Inflammatory macrophage treated with lipopolysaccharide for 4 hours (primary cell): ENCODE measurements at regions not wholly inside any gene's neighbourhood (a gene's known extent, or its start where the extent isn't known, plus 50 kb on each side); places are given as distances from the start of the nearest gene placed in this dataset.
"Not testable (repeated sequence)": the region's sequence is repeated elsewhere in the genome, so short reads cannot be mapped to it uniquely, and the experiment has no call there.

Source experiments
- DNase-seq: peaks from one replicate; pipeline ENCODE4 v3.0.0-alpha.2; 2020

- DNase-seq, result no peak
These were observed 298.5 kb upstream of the PROX1 start for GRCh38 chr1:213689260-213689659.

- no peak for DNase-seq
These were observed 297.3 kb upstream of the PROX1 start for GRCh38 chr1:213690341-213690917.

- DNase-seq, result no peak
These were observed 295.5 kb upstream of the PROX1 start for GRCh38 chr1:213692321-213692720.

- DNase-seq, result no peak
These were observed 293.9 kb upstream of the PROX1 start for GRCh38 chr1:213693864-213694263.

- DNase-seq, result no peak
These were observed 290.5 kb upstream of the PROX1 start for GRCh38 chr1:213697192-213697802.

- DNase-seq, result no peak
These were observed 289.6 kb upstream of the PROX1 start for GRCh38 chr1:213698092-213698702.

- no peak for DNase-seq
These were observed 285.1 kb upstream of the PROX1 start for GRCh38 chr1:213702703-213703102.

- no peak for DNase-seq
These were observed 282.8 kb upstream of the PROX1 start for GRCh38 chr1:213704941-213705340.

- DNase-seq, result not testable (repeated sequence)
These were observed 275.8 kb upstream of the PROX1 start for GRCh38 chr1:213711833-213712490.

- DNase-seq, result no peak
These were observed 273.1 kb upstream of the PROX1 start for GRCh38 chr1:213714645-213715044.

- no peak for DNase-seq
These were observed 272.6 kb upstream of the PROX1 start for GRCh38 chr1:213715182-213715581.

GRCh38 chr1:213719462-213719861 lies 268.3 kb upstream of the PROX1 start:
- DNase-seq, result no peak

- no peak for DNase-seq
These were observed 267.7 kb upstream of the PROX1 start for GRCh38 chr1:213720032-213720431.

GRCh38 chr1:213723187-213723586 lies 264.6 kb upstream of the PROX1 start:
- no peak for DNase-seq

GRCh38 chr1:213724640-213725536 lies 262.9 kb upstream of the PROX1 start:
- no peak for DNase-seq

GRCh38 chr1:213727853-213728592 lies 259.8 kb upstream of the PROX1 start:
- DNase-seq, result no peak

GRCh38 chr1:213728593-213729536 lies 258.9 kb upstream of the PROX1 start:
- no peak for DNase-seq

GRCh38 chr1:213733705-213734104 lies 254.1 kb upstream of the PROX1 start:
- no peak for DNase-seq

- DNase-seq, result no peak
These were observed 250.3 kb upstream of the PROX1 start for GRCh38 chr1:213737398-213738035.

- DNase-seq, result no peak
These were observed 249.1 kb upstream of the PROX1 start for GRCh38 chr1:213738658-213739057.

- no peak for DNase-seq
These were observed 244.8 kb upstream of the PROX1 start for GRCh38 chr1:213742992-213743391.
